Neural cell (in vitro differentiated cells): ENCODE measurements at regions not wholly inside any gene's neighbourhood (a gene's known extent, or its start where the extent isn't known, plus 50 kb on each side); places are given as distances from the start of the nearest gene placed in this dataset.

Experiments used
- H2AFZ ChIP-seq: fragments of 200-600, 300-800 bp; sonication (generic), shearing (Covaris generic); 2 replicates; pipeline ENCODE4 v1.6.0; 2014; ENCODE audit warnings: low read depth, mild to moderate bottlenecking, antibody characterized with exemption, low read length, moderate library complexity
- H3F3A ChIP-seq: fragments of 200-600 bp; shearing (Covaris generic); 2 replicates; pipeline ENCODE4 v1.6.1; 2016; ENCODE audit warnings: mild to moderate bottlenecking, moderate library complexity, mixed read lengths, antibody characterized with exemption, low read length; ENCODE audit not compliant: insufficient read depth, poor library complexity, severe bottlenecking
- H3K27ac ChIP-seq: fragments of 200-600, 300-800 bp; sonication (generic), shearing (Covaris generic); 2 replicates; pipeline ENCODE4 v1.5.1; 2014; ENCODE audit warnings: mild to moderate bottlenecking, low read length, moderate library complexity
- H3K27me3 ChIP-seq: fragments of 300-800, 200-600 bp; sonication (generic), shearing (Covaris generic); 2 replicates; pipeline ENCODE4 v1.6.0; 2014; ENCODE audit warnings: mild to moderate bottlenecking, low read depth, low read length, moderate library complexity; ENCODE audit not compliant: insufficient read depth
- H3K36me3 ChIP-seq: fragments of 300-800, 200-600 bp; sonication (generic), shearing (Covaris generic); 2 replicates; pipeline ENCODE4 v1.5.1; 2014; ENCODE audit warnings: mild to moderate bottlenecking, antibody characterized with exemption, low read length, moderate library complexity; ENCODE audit not compliant: insufficient read depth
- H3K4me2 ChIP-seq: fragments of 300-800, 200-600 bp; sonication (generic), shearing (Covaris generic); 2 replicates; pipeline ENCODE4 v1.6.0; 2014; ENCODE audit warnings: mild to moderate bottlenecking, low read length
- H3K4me3 ChIP-seq: fragments of 300-800, 200-600 bp; sonication (generic), shearing (Covaris generic); 2 replicates; pipeline ENCODE4 v1.5.1; 2014; ENCODE audit warnings: mild to moderate bottlenecking, low read length, moderate library complexity
- H3K79me2 ChIP-seq: fragments of 200-600 bp; shearing (Covaris generic); replicated peaks from 2 replicates; pipeline ENCODE4 v1.6.0; 2014; ENCODE audit warnings: mild to moderate bottlenecking, low read length, moderate library complexity; ENCODE audit not compliant: insufficient read depth
- H3K9ac ChIP-seq: fragments of 300-800, 200-600 bp; sonication (generic), shearing (Covaris generic); 2 replicates; pipeline ENCODE4 v1.6.1; 2016; ENCODE audit warnings: mild to moderate bottlenecking, low read length, mixed read lengths
- H3K9me2 ChIP-seq: fragments of 200-600 bp; shearing (Covaris generic); 2 replicates; pipeline ENCODE4 v1.6.1; 2016; ENCODE audit warnings: mild to moderate bottlenecking, low read length, mixed read lengths; ENCODE audit not compliant: insufficient read depth
- H3K9me3 ChIP-seq: fragments of 200-600, 300-800 bp; sonication (generic), shearing (Covaris generic); 2 replicates; pipeline ENCODE4 v1.6.1; 2016; ENCODE audit warnings: mild to moderate bottlenecking, mixed run types, low read length, moderate library complexity, mixed read lengths
- H4K20me1 ChIP-seq: fragments of 200-600 bp; shearing (Covaris generic); 2 replicates; pipeline ENCODE4 v1.6.1; 2016; ENCODE audit warnings: mild to moderate bottlenecking, mixed run types; ENCODE audit not compliant: insufficient read depth
- CTCF ChIP-seq: fragments of 450-650 bp; IDR thresholded peaks from 2 replicates; pipeline ENCODE4 v1.5.1; 2014; ENCODE audit warnings: antibody characterized with exemption, mild to moderate bottlenecking, moderate library complexity; ENCODE audit not compliant: poor library complexity, severe bottlenecking
- EP300 ChIP-seq: fragments of 450-650 bp; conservative IDR thresholded peaks from 2 replicates; pipeline ENCODE4 v1.6.1; 2014; ENCODE audit warnings: antibody characterized with exemption, mild to moderate bottlenecking, moderate library complexity; ENCODE audit not compliant: poor library complexity, severe bottlenecking
- EZH2 ChIP-seq: fragments of 200-600, 300-800 bp; shearing (Covaris generic), sonication (generic); IDR thresholded peaks from 2 replicates; pipeline ENCODE4 v1.6.1; 2014; ENCODE audit warnings: antibody characterized with exemption, low read length, borderline replicate concordance, mild to moderate bottlenecking; ENCODE audit not compliant: insufficient read depth, poor library complexity, severe bottlenecking
- MXI1 ChIP-seq: fragments of 450-650 bp; conservative IDR thresholded peaks from 2 replicates; pipeline ENCODE4 v1.6.1; 2014; ENCODE audit warnings: antibody characterized with exemption, mild to moderate bottlenecking; ENCODE audit not compliant: poor library complexity, severe bottlenecking
- POLR2AphosphoS5 ChIP-seq: IDR thresholded peaks from 2 replicates; pipeline ENCODE4 v1.6.1; 2012
- RAD21 ChIP-seq: fragments of 450-650 bp; conservative IDR thresholded peaks from 2 replicates; pipeline ENCODE4 v1.6.1; 2014; ENCODE audit warnings: antibody characterized with exemption, mild to moderate bottlenecking, moderate library complexity
- REST ChIP-seq: IDR thresholded peaks from 2 replicates; pipeline ENCODE4 v1.6.1; 2012; ENCODE audit warnings: borderline replicate concordance
- SMC3 ChIP-seq: fragments of 450-650 bp; conservative IDR thresholded peaks from 2 replicates; pipeline ENCODE4 v1.6.1; 2014; ENCODE audit warnings: antibody characterized with exemption, mild to moderate bottlenecking, moderate library complexity; ENCODE audit not compliant: poor library complexity
- TAF1 ChIP-seq: IDR thresholded peaks from 2 replicates; pipeline ENCODE4 v1.6.1; 2012; ENCODE audit warnings: low read depth

GRCh38 chr1:87568911-87569310 lies 240.2 kb downstream of the LMO4 start:
- Histone ChIP-seq H3K27me3 (no peaks in the 10 kb centered on the region), H3F3A (no peaks in the 10 kb centered on the region), H3K4me2 (no peak overlapping the region), H3K9ac (no peak overlapping the region), H3K27ac (no peak overlapping the region), H3K9me2 (no peaks in the 10 kb centered on the region), H3K9me3 (no peaks in the 10 kb centered on the region), H3K36me3 (no peaks in the 10 kb centered on the region), H3K4me3 (no peak overlapping the region), H2AFZ (no peak overlapping the region), H3K79me2 (no peaks in the 10 kb centered on the region), H4K20me1 (no peaks in the 10 kb centered on the region)
- no peak for TF ChIP-seq RAD21
- TF ChIP-seq CTCF = no peak

GRCh38 chr1:87572008-87572407 lies 243.3 kb downstream of the LMO4 start:
- Histone ChIP-seq H2AFZ (no peak overlapping the region), H3K36me3 (no peaks in the 10 kb centered on the region), H3F3A (no peaks in the 10 kb centered on the region), H3K4me2 (no peak overlapping the region), H3K9me3 (no peaks in the 10 kb centered on the region), H4K20me1 (no peaks in the 10 kb centered on the region), H3K4me3 (no peak overlapping the region), H3K9ac (no peak overlapping the region), H3K9me2 (no peaks in the 10 kb centered on the region), H3K27ac (no peak overlapping the region), H3K79me2 (no peaks in the 10 kb centered on the region), H3K27me3 (no peaks in the 10 kb centered on the region)
- TF ChIP-seq MXI1 = no peak
- TF ChIP-seq REST = no peak

GRCh38 chr1:87572891-87573290 lies 244.2 kb downstream of the LMO4 start:
- Histone ChIP-seq H3K27ac (no peak overlapping the region), H3K36me3 (no peaks in the 10 kb centered on the region), H3K79me2 (no peaks in the 10 kb centered on the region), H3K4me2 (no peak overlapping the region), H3K27me3 (no peaks in the 10 kb centered on the region), H4K20me1 (no peaks in the 10 kb centered on the region), H3K9ac (no peak overlapping the region), H3K4me3 (no peak overlapping the region), H3F3A (no peaks in the 10 kb centered on the region), H3K9me2 (no peaks in the 10 kb centered on the region), H2AFZ (no peak overlapping the region), H3K9me3 (no peaks in the 10 kb centered on the region)
- TF ChIP-seq EP300 (no peak), TAF1 (no peak), RAD21 (no peak), MXI1 (no peak), CTCF (no peak), EZH2 (no peak), SMC3 (no peak), POLR2AphosphoS5 (no peak), REST (no peak)
